Lower leg skin (tissue), 4 donors: ENCODE measurements at regions not wholly inside any gene's neighbourhood (a gene's known extent, or its start where the extent isn't known, plus 50 kb on each side); places are given as distances from the start of the nearest gene placed in this dataset.

Experiments
- DNase-seq, 2 donors: peaks; one replicate each; pipeline ENCODE4 v3.0.0-alpha.2; 2019; ENCODE audit warnings: low spot score in 2 of 2
- H3K4me3 ChIP-seq: fragments of 200-600 bp; sonication (generic); 2 replicates; pipeline ENCODE4 v1.5.1; 2017; ENCODE audit warnings: mild to moderate bottlenecking, low read depth; ENCODE audit not compliant: poor library complexity, severe bottlenecking
- POLR2A ChIP-seq, 2 donors: fragments of 450-650 bp; IDR thresholded peaks; one replicate each; pipeline ENCODE4 v1.6.1; 2016 to 2017; ENCODE audit warnings: antibody characterized with exemption in 2 of 2, mild to moderate bottlenecking in 1 of 2, moderate library complexity in 1 of 2
- WGBS, 2 donors: methylation state at CpG; one replicate each; pipeline ENCODE4 v1.1.5; 2018; 5-methylcytosine and 5-hydroxymethylcytosine counted together
- intact Hi-C: fragments of 100-400 bp; cut with DNase I; formaldehyde crosslinking; loops from one replicate; pipeline ENCODE4 v1.15.0; 2023; ENCODE audit warnings: low total_unique reads
- TF ChIP-seq, protein P1 (sequence below), 3 donors: fragments of 450-650 bp; IDR thresholded peaks; one replicate each; pipeline ENCODE4 v1.5.1; 2016; ENCODE audit warnings: antibody characterized with exemption in 3 of 3, mild to moderate bottlenecking in 3 of 3, moderate library complexity in 2 of 3

DNA sequence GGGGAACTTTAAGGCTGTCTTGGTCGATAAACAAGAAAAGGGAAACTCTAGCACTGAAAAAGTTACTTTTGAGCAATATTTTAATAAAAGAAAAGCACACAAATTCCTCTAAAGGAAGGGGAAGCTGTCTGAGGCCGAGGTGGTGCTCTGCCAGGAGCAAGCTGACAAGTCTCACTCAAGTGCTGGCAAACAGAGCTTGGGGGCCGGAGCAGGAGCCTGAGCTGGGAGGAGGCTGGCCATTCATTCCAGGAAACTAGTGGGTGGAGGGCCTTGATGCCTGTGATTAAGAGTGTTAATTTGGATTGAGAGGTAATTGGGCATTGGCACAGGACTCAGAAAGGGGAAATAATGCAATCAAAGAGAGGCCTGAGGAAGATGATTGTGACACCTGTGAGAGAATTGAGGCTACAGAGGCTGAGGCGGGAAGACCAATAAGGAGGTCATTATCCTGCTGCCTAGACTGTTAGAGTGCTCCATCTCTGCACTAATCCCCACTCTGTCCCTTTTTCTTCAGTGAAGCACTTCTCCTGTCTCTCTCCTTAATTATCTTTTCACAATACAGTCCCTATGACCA is 154.9 kb upstream of the COL1A2 start:
- intact Hi-C loops = no loop called here
- H3K4me3 ChIP-seq = no peak overlapping the region
- no peak for DNase-seq
- 32 to 36% methylated on average over 4 of the region's 4 CpGs for WGBS, 2 donors
- TF ChIP-seq POLR2A (IDR thresholded peaks at IDR 0.05) = no peak
- TF ChIP-seq, protein P1, sequence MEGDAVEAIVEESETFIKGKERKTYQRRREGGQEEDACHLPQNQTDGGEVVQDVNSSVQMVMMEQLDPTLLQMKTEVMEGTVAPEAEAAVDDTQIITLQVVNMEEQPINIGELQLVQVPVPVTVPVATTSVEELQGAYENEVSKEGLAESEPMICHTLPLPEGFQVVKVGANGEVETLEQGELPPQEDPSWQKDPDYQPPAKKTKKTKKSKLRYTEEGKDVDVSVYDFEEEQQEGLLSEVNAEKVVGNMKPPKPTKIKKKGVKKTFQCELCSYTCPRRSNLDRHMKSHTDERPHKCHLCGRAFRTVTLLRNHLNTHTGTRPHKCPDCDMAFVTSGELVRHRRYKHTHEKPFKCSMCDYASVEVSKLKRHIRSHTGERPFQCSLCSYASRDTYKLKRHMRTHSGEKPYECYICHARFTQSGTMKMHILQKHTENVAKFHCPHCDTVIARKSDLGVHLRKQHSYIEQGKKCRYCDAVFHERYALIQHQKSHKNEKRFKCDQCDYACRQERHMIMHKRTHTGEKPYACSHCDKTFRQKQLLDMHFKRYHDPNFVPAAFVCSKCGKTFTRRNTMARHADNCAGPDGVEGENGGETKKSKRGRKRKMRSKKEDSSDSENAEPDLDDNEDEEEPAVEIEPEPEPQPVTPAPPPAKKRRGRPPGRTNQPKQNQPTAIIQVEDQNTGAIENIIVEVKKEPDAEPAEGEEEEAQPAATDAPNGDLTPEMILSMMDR (IDR thresholded peaks at IDR 0.05) = no peak

- DNase-seq = no peak
- no peak overlapping the region for H3K4me3 ChIP-seq
- TF ChIP-seq, protein P1 (IDR thresholded peaks at IDR 0.05) = no peak
- TF ChIP-seq POLR2A (IDR thresholded peaks at IDR 0.05) = no peak
- WGBS, 2 donors = 74 to 79% methylated on average over 6 of the region's 6 CpGs
- intact Hi-C loops = no loop called here
Measured at GRCh38 chr7:94240902-94241301, 153.8 kb upstream of the COL1A2 start.

DNA sequence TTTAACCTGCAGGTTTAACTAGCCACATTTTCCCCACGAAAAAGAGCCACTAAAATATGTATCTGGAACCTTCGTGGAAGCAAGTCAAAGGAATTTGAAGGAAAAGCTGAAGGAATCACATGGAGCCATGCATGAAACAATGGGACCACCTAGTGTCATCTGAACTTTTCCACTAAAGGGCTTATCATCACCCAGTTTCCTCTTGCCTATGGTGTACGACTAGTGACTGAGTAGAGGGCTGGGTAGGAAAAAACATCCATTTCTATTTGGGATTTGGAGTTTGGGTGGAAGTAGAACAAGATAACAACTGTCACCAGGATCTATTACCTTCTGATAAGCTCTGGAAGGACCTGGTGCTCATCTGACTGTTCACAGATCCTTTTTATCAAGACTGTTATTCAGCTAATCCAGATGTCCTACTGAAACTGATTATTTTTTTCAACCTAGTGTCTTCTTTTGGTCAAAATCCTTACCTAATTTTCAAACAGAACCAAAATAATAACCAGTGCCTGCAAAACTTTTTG is 153.2 kb upstream of the COL1A2 start:
- WGBS, 2 donors = 79 to 85% methylated on average over 3 of the region's 3 CpGs
- no peak for DNase-seq
- no peak for TF ChIP-seq POLR2A (IDR thresholded peaks at IDR 0.05)
- TF ChIP-seq, protein P1 (IDR thresholded peaks at IDR 0.05) = no peak
- intact Hi-C loops = no loop called here
- H3K4me3 ChIP-seq = no peak overlapping the region

- WGBS, 2 donors = 72 to 83% methylated on average over 9 of the region's 9 CpGs
- no peak for DNase-seq
- intact Hi-C loops = no loop called here
- no peak overlapping the region for H3K4me3 ChIP-seq
- TF ChIP-seq, protein P1 (IDR thresholded peaks at IDR 0.05) = no peak
- TF ChIP-seq POLR2A (IDR thresholded peaks at IDR 0.05) = no peak
Measured at GRCh38 chr7:94243066-94243711, 151.5 kb upstream of the COL1A2 start.

- no peak for TF ChIP-seq POLR2A (IDR thresholded peaks at IDR 0.05)
- TF ChIP-seq, protein P1 (IDR thresholded peaks at IDR 0.05) = no peak
- H3K4me3 ChIP-seq = no peak overlapping the region
- DNase-seq = no peak
- intact Hi-C loops = no loop called here
Measured at GRCh38 chr7:94244760-94245159, 149.9 kb upstream of the COL1A2 start.
